ENCODE measurements at regions not wholly inside any gene's neighbourhood (a gene's known extent, or its start where the extent isn't known, plus 50 kb on each side); places are given as distances from the start of the nearest gene placed in this dataset.

- no peak for TF ChIP-seq CTCF (IDR thresholded peaks at IDR 0.05; ENCODE audit: insufficient read depth, low read length, poor library complexity, severe bottlenecking)
- no peak for TF ChIP-seq EZH2phosphoT487 (conservative IDR thresholded peaks at IDR 0.05; ENCODE audit: low read length)
These were observed 95.6 kb upstream of the ASAP2 start for GRCh38 chr2:9110893-9111569.
